Upper lobe of left lung (tissue), 6 donors: ENCODE measurements at regions not wholly inside any gene's neighbourhood (a gene's known extent, or its start where the extent isn't known, plus 50 kb on each side); places are given as distances from the start of the nearest gene placed in this dataset.

ENCODE experiments used
- ATAC-seq, 2 donors: fragments of 200-7000 bp; cut with Tn5 transposase; one replicate each; pipeline ENCODE4 v1.9.1; 2022; ENCODE audit warnings: mild to moderate bottlenecking in 2 of 2, moderate library complexity in 2 of 2; ENCODE audit not compliant: low FRiP score in 2 of 2
- DNase-seq, 2 donors: peaks; one replicate each; pipeline ENCODE4 v3.0.0-alpha.2; 2019 to 2020
- H3K27ac ChIP-seq, 4 donors: fragments of 200-600 bp; sonication (generic); one replicate each; pipeline ENCODE4 v1.5.1; 2016 to 2019
- H3K27me3 ChIP-seq, 4 donors: fragments of 200-600 bp; sonication (generic); one replicate each; pipeline ENCODE4 v1.5.1; 2017 to 2019
- H3K36me3 ChIP-seq, 4 donors: fragments of 200-600 bp; sonication (generic); one replicate each; pipeline ENCODE4 v1.5.1; 2016 to 2019
- H3K4me1 ChIP-seq, 4 donors: fragments of 200-600 bp; sonication (generic); one replicate each; pipeline ENCODE4 v1.5.1; 2018 to 2019
- H3K4me3 ChIP-seq, 4 donors: fragments of 200-600 bp; sonication (generic); one replicate each; pipeline ENCODE4 v1.5.1; 2017 to 2019; ENCODE audit warnings: mild to moderate bottlenecking in 2 of 4, moderate library complexity in 1 of 4
- H3K9me3 ChIP-seq, 4 donors: fragments of 200-600 bp; sonication (generic); one replicate each; pipeline ENCODE4 v1.5.1; 2018 to 2019
- CTCF ChIP-seq, 6 experiments: fragments of 450-650 bp in 4 of 6; fragments of 200-600 bp in 2 of 6; sonication (generic) in 2 of 6; IDR thresholded peaks; one replicate each; pipeline ENCODE4 v1.5.1; 2016 to 2019; ENCODE audit warnings: antibody characterized with exemption in 6 of 6
- EP300 ChIP-seq, 4 donors: sonication (generic); formaldehyde crosslinking; IDR thresholded peaks; one replicate each; pipeline ENCODE4 v1.5.1; 2017; ENCODE audit warnings: antibody characterized with exemption in 4 of 4, control low read depth in 2 of 4
- POLR2A ChIP-seq, 4 donors: fragments of 450-650 bp; IDR thresholded peaks; one replicate each; pipeline ENCODE4 v1.5.1; 2016 to 2017; ENCODE audit warnings: antibody characterized with exemption in 4 of 4, mild to moderate bottlenecking in 2 of 4
- POLR2AphosphoS5 ChIP-seq, 2 donors: sonication (generic); formaldehyde crosslinking; IDR thresholded peaks; one replicate each; pipeline ENCODE4 v1.5.1; 2017; ENCODE audit warnings: antibody characterized with exemption in 2 of 2
- WGBS, 2 donors: methylation state at CpG; one replicate each; pipeline ENCODE4 v1.1.5; 2017 to 2018; 5-methylcytosine and 5-hydroxymethylcytosine counted together
- donor health status: DM: no; HTN: no; CAD: no; lungs with moderate emphysema.
- donor health status: DM: no; HTN: yes; CAD: no; lungs with severe emphysema.

GRCh38 chr20:2236256-2236655, 59.5 kb upstream of the TGM3 start:
- Histone ChIP-seq H3K4me1 (no peaks in the 10 kb centered on the region), H3K27ac (no peak overlapping the region), H3K27me3 (no peaks in the 10 kb centered on the region), H3K36me3 (no peaks in the 10 kb centered on the region), H3K4me3 (no peak overlapping the region), H3K9me3 (no peaks in the 10 kb centered on the region)
- 52 to 55% methylated on average over 13 of the region's 13 CpGs for WGBS, 2 donors
- ATAC-seq (no peak), DNase-seq (no peak)
- TF ChIP-seq CTCF (IDR thresholded peaks at IDR 0.05), result no peak
- no peak for TF ChIP-seq POLR2AphosphoS5 (IDR thresholded peaks at IDR 0.05)
- TF ChIP-seq EP300 (IDR thresholded peaks at IDR 0.05), result no peak
- TF ChIP-seq POLR2A (IDR thresholded peaks at IDR 0.05), result no peak

GRCh38 chr20:2237059-2237458, 58.7 kb upstream of the TGM3 start:
- H3K4me1 ChIP-seq, result no peaks in the 10 kb centered on the region
- H3K36me3 ChIP-seq, result no peaks in the 10 kb centered on the region
- WGBS, 2 donors, result 71 to 84% methylated on average over 11 of the region's 11 CpGs
- H3K9me3 ChIP-seq, result no peaks in the 10 kb centered on the region
- TF ChIP-seq POLR2A (IDR thresholded peaks at IDR 0.05) (no peak), EP300 (IDR thresholded peaks at IDR 0.05) (no peak), CTCF (IDR thresholded peaks at IDR 0.05) (no peak), POLR2AphosphoS5 (IDR thresholded peaks at IDR 0.05) (no peak)
- DNase-seq (peak in 1 of 2 donors; percentile 33), ATAC-seq (peak in 1 of 2 donors; percentile 94)
- no peak overlapping the region for H3K4me3 ChIP-seq
- no peak overlapping the region for H3K27ac ChIP-seq
- H3K27me3 ChIP-seq, result no peaks in the 10 kb centered on the region

- 70 to 82% methylated on average over 2 of the region's 2 CpGs for WGBS, 2 donors
- Histone ChIP-seq H3K36me3 (no peaks in the 10 kb centered on the region), H3K27ac (no peak overlapping the region), H3K4me1 (no peaks in the 10 kb centered on the region), H3K27me3 (no peaks in the 10 kb centered on the region), H3K9me3 (no peaks in the 10 kb centered on the region), H3K4me3 (no peak overlapping the region)
- no peak for ATAC-seq
- DNase-seq, result no peak
- TF ChIP-seq CTCF (IDR thresholded peaks at IDR 0.05) (no peak), POLR2A (IDR thresholded peaks at IDR 0.05) (no peak), POLR2AphosphoS5 (IDR thresholded peaks at IDR 0.05) (no peak), EP300 (IDR thresholded peaks at IDR 0.05) (no peak)
Observed at GRCh38 chr20:2238601-2239000, 57.2 kb upstream of the TGM3 start.

GRCh38 chr20:2240835-2241234, 55.0 kb upstream of the TGM3 start:
- no peak for ATAC-seq

More at GRCh38 chr20:2240835-2241234, 55.0 kb upstream of the TGM3 start:
- Histone ChIP-seq H3K4me1 (no peaks in the 10 kb centered on the region), H3K9me3 (no peaks in the 10 kb centered on the region), H3K36me3 (no peaks in the 10 kb centered on the region), H3K27me3 (no peaks in the 10 kb centered on the region), H3K4me3 (no peak overlapping the region), H3K27ac (no peak overlapping the region)
- WGBS, 2 donors, result 81% methylated on average over 3 of the region's 4 CpGs
- TF ChIP-seq POLR2A (IDR thresholded peaks at IDR 0.05), result no peak
- TF ChIP-seq EP300 (IDR thresholded peaks at IDR 0.05), result no peak
- TF ChIP-seq POLR2AphosphoS5 (IDR thresholded peaks at IDR 0.05), result no peak
- no peak for TF ChIP-seq CTCF (IDR thresholded peaks at IDR 0.05)
- no peak for DNase-seq
